Mammary epithelial cell (primary cell): ENCODE measurements at regions not wholly inside any gene's neighbourhood (a gene's known extent, or its start where the extent isn't known, plus 50 kb on each side); places are given as distances from the start of the nearest gene placed in this dataset.

ENCODE experiments used
- CTCF ChIP-seq, 2 donors: IDR thresholded peaks in 1 of 2; conservative IDR thresholded peaks in 1 of 2; 2 replicates each; pipeline ENCODE4 v1.5.1; 2011 to 2012; ENCODE audit warnings: inconsistent platforms in 2 of 2, low read length in 2 of 2, mild to moderate bottlenecking in 2 of 2, control low read depth in 1 of 2, low read depth in 1 of 2; ENCODE audit not compliant: insufficient read depth in 1 of 2; ENCODE audit errors: extremely low read depth in 1 of 2
- EZH2 ChIP-seq: IDR thresholded peaks from 2 replicates; pipeline ENCODE4 v1.6.1; 2012; ENCODE audit warnings: low read length, inconsistent platforms, borderline replicate concordance

- TF ChIP-seq CTCF (conservative IDR thresholded peaks at IDR 0.05 in 1 of 2, IDR thresholded peaks at IDR 0.05 in 1 of 2; ENCODE audit: extremely low read depth in 1 of 2, insufficient read depth in 1 of 2, low read depth in 1 of 2, low read length in 2 of 2) (no peak), EZH2 (no peak)
Observed at GRCh38 chr3:162168715-162169114, 672.1 kb downstream of the OTOL1 start.
